CD4-positive, alpha-beta T cell treated with Interleukin-6 for 4 hours (primary cell): ENCODE measurements at regions not wholly inside any gene's neighbourhood (a gene's known extent, or its start where the extent isn't known, plus 50 kb on each side); places are given as distances from the start of the nearest gene placed in this dataset.
"Not testable (repeated sequence)": the region's sequence is repeated elsewhere in the genome, so short reads cannot be mapped to it uniquely, and the experiment has no call there.

ENCODE experiments used
- DNase-seq: peaks from one replicate; pipeline ENCODE4 v3.0.0-alpha.2; 2020; ENCODE audit warnings: mixed read lengths

- no peak for DNase-seq
Observed at GRCh38 chr2:239736358-239737143, 288.6 kb downstream of the NDUFA10 start.

- DNase-seq = no peak
Observed at GRCh38 chr2:239735829-239736357, 289.2 kb downstream of the NDUFA10 start.

DNA sequence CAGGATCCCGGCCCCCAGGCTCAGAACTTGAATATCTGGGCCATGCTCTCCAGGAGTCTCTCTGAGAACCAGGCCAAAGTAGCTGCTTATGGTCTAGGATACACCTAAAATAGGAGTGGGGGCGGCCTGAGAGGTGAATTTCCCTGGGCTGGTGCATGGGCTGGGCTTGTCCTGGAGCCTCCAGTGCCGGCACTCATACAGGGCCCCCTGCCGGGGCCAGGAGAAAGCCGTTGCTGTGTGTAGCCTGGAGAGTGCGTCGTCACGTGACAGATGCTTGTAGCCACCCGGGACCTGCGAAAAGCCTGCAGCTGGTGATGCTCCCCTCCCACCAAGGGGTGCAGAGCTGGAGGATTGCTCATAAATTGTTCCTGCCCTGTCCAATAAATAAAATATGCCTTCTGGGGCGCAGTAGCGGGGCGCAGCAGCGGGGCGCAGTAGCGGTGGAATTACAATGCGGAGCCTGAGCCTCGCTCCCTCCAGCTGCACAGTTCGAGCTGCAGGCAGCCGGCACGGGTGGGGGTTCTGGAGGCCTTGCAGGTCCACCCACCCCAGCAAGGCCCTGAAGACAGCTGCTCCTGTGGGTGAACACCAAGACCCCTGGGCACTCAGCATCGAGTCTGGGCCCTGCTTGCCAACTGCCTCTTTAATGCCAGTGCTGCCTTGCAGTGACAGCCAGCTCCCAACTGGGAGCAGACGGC, 289.9 kb downstream of the NDUFA10 start:
- DNase-seq = no peak

GRCh38 chr2:239734436-239735005, 290.6 kb downstream of the NDUFA10 start:
- DNase-seq = no peak

DNA sequence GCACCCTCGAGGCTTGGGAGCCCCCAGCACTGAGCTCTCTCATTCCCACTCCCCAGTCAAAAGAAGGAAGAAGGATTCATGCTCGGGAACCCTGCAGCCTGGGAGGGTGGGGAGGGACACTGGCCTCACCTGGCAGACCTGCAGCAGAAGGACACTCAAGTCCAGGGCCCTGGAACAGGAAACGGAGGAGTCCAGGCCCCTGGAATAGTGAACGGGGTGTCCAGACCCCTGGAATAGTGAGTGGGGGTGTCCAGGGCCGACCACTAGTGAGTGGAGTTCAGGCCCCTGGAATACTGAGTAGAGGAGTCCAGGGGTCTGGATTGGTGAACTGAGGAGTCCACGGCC, 292.5 kb downstream of the NDUFA10 start:
- no peak for DNase-seq

DNA sequence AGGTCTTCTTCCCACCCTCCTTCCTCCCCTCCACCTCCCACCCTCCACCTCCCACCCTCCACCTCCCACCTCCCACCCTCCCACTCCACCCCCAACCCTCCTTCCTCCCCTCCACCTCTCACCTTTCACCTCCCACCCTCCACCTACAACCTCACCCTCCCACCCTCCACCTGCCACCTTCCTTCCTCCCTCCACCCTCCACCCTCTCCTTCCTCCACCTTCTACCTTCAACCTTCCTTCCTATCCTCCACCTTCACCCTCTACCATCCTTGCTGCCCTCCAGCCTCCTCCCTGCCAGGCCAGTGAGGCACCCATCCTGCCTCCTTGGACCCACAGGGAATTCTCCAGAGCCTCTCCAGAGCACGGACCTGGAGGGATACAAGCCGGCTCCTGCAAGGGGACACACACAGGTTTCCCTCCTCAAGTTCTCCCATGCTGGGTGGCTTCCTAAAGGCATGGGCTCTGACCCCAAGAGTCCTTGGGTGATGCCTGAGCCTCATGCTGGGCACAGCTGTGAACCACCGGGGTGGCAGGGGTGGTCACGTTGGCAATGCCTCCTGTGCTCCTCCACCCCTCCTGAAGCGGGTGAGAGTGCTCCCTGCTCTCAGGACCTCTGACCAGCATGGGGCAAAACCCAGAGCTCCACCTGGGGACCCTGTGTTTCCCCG, 293.0 kb downstream of the NDUFA10 start:
- DNase-seq = no peak

DNA sequence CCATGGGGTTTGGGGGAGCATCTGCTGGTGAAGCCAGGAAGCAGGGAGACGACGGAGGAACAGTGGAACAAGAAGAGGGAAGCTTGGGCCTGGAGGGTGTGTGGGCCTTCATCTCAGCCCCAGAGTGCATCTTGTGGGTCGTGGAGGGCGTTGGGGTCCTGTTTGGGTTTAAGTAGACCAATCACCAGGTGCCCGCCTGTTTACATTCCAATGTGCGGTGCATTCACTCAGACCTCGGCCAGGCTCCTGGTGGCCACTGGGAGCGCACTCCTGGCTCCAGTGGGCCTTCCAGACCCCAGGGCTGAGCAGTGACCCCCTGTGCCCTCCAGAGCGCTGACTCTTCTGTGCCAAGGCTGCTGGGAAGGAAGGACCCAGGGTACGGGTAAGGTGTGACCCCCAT, 293.7 kb downstream of the NDUFA10 start:
- no peak for DNase-seq

- DNase-seq = no peak
Observed at GRCh38 chr2:239730897-239731296, 294.2 kb downstream of the NDUFA10 start.

- not testable (repeated sequence) for DNase-seq
Observed at GRCh38 chr2:239730567-239730882, 294.6 kb downstream of the NDUFA10 start.

DNA sequence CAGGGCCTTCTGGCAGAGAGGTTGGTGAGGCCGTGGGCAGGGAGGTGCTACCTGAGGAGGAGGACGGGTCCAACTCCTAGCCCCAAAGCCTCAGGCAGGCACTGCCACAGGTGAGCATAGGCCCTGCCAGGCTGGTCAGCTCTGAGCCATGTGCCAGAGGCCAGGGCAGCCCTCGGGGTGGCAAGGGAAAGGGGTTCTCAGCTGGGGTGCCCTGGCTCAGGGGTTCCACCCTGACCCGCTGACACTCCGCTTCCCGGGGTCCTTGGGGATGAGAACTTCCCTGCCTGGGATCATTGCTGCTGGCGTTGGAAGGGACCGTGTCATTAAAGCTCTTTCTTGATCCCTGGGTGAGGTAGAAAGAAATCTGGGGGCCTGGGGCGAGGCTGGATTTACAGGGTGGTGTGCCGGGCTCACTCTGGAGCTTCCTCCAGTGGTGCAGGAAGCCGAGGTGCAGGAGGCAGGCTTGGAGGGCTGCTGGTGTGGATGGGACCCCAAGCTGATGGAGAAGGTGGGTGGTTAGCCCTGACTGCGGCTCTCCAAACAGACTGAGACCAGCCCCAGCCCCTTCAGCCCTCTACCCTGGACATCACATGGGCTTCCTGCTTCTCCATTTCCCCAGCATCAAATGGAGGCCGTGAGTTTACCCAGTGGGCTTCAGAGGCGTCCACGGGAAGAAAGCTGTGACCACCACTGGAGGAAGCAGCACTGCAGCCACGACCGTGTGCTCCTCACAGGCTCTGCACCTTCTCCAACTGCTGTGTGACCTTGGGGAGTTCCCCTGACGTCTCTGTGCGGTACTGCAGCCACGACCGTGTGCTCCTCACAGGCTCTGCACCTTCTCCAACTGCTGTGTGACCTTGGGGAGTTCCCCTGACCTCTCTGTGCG, 295.2 kb downstream of the NDUFA10 start:
- DNase-seq = no peak

DNA sequence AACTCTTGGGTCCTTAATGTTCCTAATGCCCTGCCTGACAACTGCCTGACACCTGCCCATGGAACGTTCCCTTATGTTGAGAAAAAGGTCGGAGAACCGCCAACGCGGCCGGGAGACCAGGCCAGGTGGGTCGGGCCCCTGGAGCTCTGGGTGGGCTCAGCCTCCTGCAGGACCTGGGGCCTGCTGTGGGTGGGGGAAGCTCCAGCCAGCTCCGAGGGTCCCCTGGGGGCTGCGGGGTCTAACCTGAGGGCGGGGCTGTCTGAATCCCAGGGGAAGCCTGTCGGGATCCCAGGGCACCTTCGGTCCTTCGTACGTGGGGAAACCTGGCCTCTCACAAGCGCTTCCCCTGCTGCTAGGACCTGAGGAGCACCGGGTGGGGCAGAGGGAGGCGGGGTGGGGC, 296.0 kb downstream of the NDUFA10 start:
- no peak for DNase-seq

DNA sequence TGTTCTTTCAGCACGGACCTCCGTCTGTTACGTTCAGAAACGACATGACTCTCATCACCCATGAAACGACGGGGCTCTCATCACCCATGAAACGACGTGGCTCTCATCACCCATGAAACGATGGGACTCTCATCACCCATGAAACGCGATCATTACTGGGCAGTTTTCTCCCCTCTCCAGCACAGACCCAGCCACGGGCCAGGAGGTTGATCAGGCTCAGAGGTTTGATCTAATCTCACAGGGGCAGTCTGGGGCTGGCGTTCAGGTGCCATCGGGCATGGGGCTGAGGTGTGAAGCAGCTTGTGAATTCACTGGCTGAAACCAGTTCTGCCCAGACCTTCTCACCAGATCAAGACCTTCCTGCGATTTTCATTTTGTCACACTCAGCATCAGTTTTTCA, 296.4 kb downstream of the NDUFA10 start:
- DNase-seq = no peak

GRCh38 chr2:239727776-239728600, 297.2 kb downstream of the NDUFA10 start:
- DNase-seq = no peak

GRCh38 chr2:239727182-239727775, 297.9 kb downstream of the NDUFA10 start:
- DNase-seq = no peak

DNA sequence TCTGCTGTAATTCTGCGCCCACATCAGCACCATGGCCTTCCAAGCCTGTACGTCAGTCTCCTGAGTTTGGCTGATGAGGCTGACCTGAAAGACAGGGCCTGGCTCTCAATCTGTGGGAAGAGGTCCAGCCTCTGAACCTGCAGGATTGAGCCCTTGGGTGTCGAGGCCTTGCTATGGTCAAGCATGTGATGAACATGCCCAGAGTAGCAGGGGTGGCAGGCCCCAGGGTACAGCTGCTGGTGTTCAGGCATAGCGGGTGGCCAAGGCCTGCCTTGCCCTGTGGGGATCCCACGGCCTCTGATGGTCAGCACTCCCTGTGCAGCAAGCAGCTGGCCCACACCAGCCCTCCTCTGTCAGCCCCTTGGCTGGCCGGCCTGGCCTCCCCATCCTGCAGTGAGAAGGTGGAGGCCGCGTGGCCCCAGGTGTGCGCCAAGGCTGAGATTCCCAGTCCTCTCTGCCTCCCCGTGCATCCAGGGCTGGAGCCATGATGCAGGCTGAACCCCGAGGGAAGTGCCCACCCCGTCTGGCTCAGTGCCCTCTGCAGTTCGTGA, 298.4 kb downstream of the NDUFA10 start:
- DNase-seq = no peak

DNA sequence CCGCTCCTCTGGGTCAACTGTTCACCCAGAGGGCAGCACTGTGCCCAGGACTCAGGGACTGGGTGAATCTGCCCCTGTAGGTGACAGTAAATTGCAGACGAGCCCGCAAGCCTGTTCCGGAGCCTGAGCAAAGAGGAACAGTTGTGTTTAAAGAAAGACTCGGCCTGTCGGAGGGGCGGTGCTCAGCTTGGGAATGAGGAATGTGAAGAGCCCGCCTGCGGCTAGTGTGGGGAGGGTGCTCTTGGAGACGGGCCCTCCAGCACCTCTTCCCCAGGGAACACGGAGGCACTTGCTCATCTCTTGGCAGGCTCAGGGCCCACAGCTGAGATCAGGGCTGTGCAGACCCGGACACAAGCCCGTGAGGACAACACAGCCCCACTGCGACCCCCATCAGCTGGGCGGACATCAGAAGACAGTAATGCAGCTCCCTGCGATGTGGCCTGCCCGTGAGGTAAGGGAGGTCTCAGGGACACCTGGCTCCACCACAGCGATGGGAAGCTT, 299.0 kb downstream of the NDUFA10 start:
- DNase-seq = no peak

DNA sequence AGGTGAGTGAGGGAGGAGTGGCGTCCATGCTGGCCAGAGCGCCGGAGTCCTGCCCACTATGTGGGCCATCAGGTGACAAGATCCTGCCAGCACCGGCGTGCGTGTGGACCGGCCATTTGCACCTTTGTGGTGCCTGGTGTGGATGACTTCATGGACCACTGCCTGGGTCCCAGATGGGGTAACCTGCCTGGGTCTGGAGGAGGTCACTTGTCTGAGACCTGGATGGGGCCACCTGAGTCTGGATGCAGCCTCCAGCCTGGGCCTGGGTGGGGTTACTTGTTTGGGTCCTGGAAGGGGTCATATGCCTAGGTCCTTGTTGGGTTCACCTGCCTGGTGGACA, 299.6 kb downstream of the NDUFA10 start:
- DNase-seq = no peak

DNA sequence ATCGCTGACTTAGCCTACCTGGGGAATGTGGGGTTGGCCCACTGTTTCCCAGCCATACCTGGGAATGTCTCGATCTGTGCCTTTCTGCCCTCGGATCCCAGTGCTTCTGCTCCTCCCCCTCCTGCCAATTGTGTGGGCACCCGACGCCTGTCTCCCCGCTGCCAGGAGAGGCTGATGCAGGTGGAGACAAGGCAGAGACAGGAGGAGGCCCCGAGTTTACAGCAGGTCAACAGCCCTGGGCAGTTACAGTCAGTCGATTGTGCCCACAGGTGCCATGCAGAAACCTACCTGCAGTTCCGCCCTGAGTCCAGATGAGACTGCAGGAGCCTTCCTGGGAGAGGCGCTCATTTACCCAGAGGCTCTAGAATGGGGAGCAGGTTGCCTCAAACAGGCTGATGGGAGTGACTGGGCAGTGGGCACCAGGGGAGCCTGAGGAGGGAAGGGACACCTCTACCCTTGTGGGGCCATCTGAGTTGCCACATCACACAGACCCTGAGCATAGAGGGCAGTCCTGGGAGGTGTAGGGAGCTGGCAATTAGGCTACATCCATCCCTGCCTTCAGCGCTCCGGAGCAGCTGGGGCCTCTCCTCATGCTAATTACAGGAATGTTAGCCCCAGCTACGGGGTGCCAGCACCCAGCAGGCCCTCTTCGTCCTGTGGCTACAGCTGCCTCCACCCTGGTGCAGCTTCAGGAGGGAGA, 300.1 kb downstream of the NDUFA10 start:
- no peak for DNase-seq

DNA sequence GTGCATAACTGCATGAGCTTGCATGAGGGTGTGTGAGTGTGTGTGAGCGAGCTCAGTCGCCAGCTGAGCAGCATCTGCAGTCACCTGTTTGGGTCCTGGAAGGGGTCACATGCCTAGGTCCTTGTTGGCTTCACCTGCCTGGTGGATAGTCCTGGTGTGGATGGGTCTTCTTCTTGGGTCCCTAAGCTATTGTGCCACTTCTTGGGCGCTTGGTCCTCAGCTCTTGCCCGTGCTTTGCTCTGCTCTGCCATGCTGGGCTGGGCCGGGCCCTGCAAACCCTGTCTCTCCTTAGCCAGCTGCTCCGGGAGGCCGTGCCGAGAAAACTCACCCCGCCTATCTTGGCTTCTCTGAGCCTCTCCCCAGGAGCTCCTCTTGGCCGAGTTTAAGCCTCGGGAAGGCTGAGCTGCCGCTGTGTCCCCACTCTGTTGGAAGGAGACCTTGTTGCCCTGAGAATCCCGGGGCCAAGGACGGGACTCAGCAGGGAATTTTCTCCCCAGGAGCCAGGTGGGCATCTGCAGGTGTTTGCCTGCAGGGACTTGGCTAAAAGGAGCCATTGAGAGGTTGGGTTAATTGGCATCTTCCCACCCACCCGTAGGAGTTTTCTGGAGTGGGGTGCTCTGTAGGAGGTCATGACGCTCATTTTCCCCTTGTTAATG, 300.8 kb downstream of the NDUFA10 start:
- no peak for DNase-seq
